ENCODE measurements at regions not wholly inside any gene's neighbourhood (a gene's known extent, or its start where the extent isn't known, plus 50 kb on each side); places are given as distances from the start of the nearest gene placed in this dataset.
"Not testable (repeated sequence)": the region's sequence is repeated elsewhere in the genome, so short reads cannot be mapped to it uniquely, and the experiment has no call there.

- no peak for DNase-seq
These were observed 142.6 kb downstream of the CDH26 start for GRCh38 chr20:60100780-60101179.

- DNase-seq: no peak
These were observed 143.1 kb downstream of the CDH26 start for GRCh38 chr20:60101201-60101890.

GRCh38 chr20:60101891-60102281 is 143.7 kb downstream of the CDH26 start:
- DNase-seq: no peak

- no peak for DNase-seq
These were observed 144.5 kb downstream of the CDH26 start for GRCh38 chr20:60102665-60103210.

GRCh38 chr20:60104993-60105803 is 147.0 kb downstream of the CDH26 start:
- no peak for DNase-seq

GRCh38 chr20:60106186-60106585 is 148.0 kb downstream of the CDH26 start:
- DNase-seq: not testable (repeated sequence)

GRCh38 chr20:60107621-60108390 is 149.6 kb downstream of the CDH26 start:
- no peak for DNase-seq

- no peak for DNase-seq
These were observed 150.2 kb downstream of the CDH26 start for GRCh38 chr20:60108397-60108796.

GRCh38 chr20:60113024-60113724 is 155.0 kb downstream of the CDH26 start:
- DNase-seq: no peak

- no peak for DNase-seq
These were observed 155.5 kb downstream of the CDH26 start for GRCh38 chr20:60113771-60114170.

- DNase-seq: no peak
These were observed 157.2 kb downstream of the CDH26 start for GRCh38 chr20:60115451-60115850.

GRCh38 chr20:60116128-60116909 is 158.1 kb downstream of the CDH26 start:
- no peak for DNase-seq

GRCh38 chr20:60117065-60117464 is 158.8 kb downstream of the CDH26 start:
- DNase-seq: no peak

- DNase-seq: no peak
These were observed 163.7 kb downstream of the CDH26 start for GRCh38 chr20:60121903-60122302.

- DNase-seq: no peak
These were observed 164.4 kb downstream of the CDH26 start for GRCh38 chr20:60122671-60123070.

GRCh38 chr20:60123096-60123495 is 164.9 kb downstream of the CDH26 start:
- DNase-seq: no peak

GRCh38 chr20:60123652-60124051 is 165.4 kb downstream of the CDH26 start:
- no peak for DNase-seq

GRCh38 chr20:60124776-60125381 is 166.7 kb downstream of the CDH26 start:
- DNase-seq: no peak

- no peak for DNase-seq
These were observed 167.3 kb downstream of the CDH26 start for GRCh38 chr20:60125513-60125912.

- no peak for DNase-seq
These were observed 168.8 kb downstream of the CDH26 start for GRCh38 chr20:60126975-60127374.

GRCh38 chr20:60131375-60131774 is 173.2 kb downstream of the CDH26 start:
- no peak for DNase-seq

Measured in NCI-H1092 (cell line).